IMR-90 (cell line): ENCODE measurements at regions not wholly inside any gene's neighbourhood (a gene's known extent, or its start where the extent isn't known, plus 50 kb on each side); places are given as distances from the start of the nearest gene placed in this dataset.

ENCODE experiments used
- ATAC-seq: fragments of 200-7000 bp; cut with Tn5 transposase; 2 replicates; pipeline ENCODE4 v1.9.1; 2020; ENCODE audit warnings: low read depth, mild to moderate bottlenecking, moderate library complexity
- BruUV-seq: library from RNA; stranded (reverse); fragments of 400-500 nt; replicated peaks from 2 replicates; lab custom pipeline; 2021; lab: Mats Ljungman, UMichigan
- CTCF ChIA-PET: fragments of 300-600 bp; formaldehyde crosslinking; extraction: SDS; loops from one replicate; lab custom pipeline; 2021; ENCODE audit warnings: antibody characterized with exemption; lab: Yijun Ruan, JAX
- POLR2A ChIA-PET: fragments of 300-600 bp; sonication (Branson Sonifier 250); formaldehyde crosslinking; loops from one replicate; lab custom pipeline; 2022; ENCODE audit warnings: antibody characterized with exemption; ENCODE audit not compliant: unreplicated experiment; lab: Charles Lee
- DNase-seq: peaks from one replicate; pipeline ENCODE4 v3.0.0; 2013
- H2AFZ ChIP-seq: replicated peaks from 2 replicates; pipeline ENCODE3; 2013; ENCODE audit warnings: low read length, mild to moderate bottlenecking; ENCODE audit not compliant: poor library complexity
- H2AK5ac ChIP-seq: 2 replicates; pipeline ENCODE4 v1.6.1; 2013; ENCODE audit warnings: low read depth, low read length, inconsistent platforms
- H2AK9ac ChIP-seq: replicated peaks from 2 replicates; pipeline ENCODE3; 2013; ENCODE audit warnings: mild to moderate bottlenecking, low read depth, low read length, moderate library complexity; ENCODE audit not compliant: poor library complexity
- H2BK120ac ChIP-seq: 2 replicates; pipeline ENCODE4 v1.6.1; 2013; ENCODE audit warnings: low read depth, low read length, inconsistent platforms
- H2BK15ac ChIP-seq: 3 replicates; pipeline ENCODE4 v1.6.1; 2013; ENCODE audit warnings: low read depth, low read length, inconsistent platforms
- H2BK20ac ChIP-seq: 2 replicates; pipeline ENCODE4 v1.6.1; 2013; ENCODE audit warnings: low read depth, mild to moderate bottlenecking, inconsistent platforms, low read length, moderate library complexity
- H2BK5ac ChIP-seq: 2 replicates; pipeline ENCODE4 v1.6.1; 2013; ENCODE audit warnings: mild to moderate bottlenecking, low read depth, low read length, inconsistent platforms; ENCODE audit not compliant: poor library complexity, severe bottlenecking
- H3K14ac ChIP-seq: replicated peaks from 2 replicates; pipeline ENCODE4 v1.6.1; 2013; ENCODE audit warnings: low read depth, low read length, inconsistent platforms
- H3K18ac ChIP-seq: 2 replicates; pipeline ENCODE4 v1.6.1; 2013; ENCODE audit warnings: low read depth, low read length, control low read depth
- H3K23ac ChIP-seq: 2 replicates; pipeline ENCODE4 v1.6.1; 2013; ENCODE audit warnings: low read depth, low read length, inconsistent platforms
- H3K27ac ChIP-seq: 2 replicates; pipeline ENCODE4 v1.5.1; 2013; ENCODE audit warnings: mild to moderate bottlenecking, control low read depth, low read length; ENCODE audit not compliant: insufficient read depth
- H3K27me3 ChIP-seq: 2 replicates; pipeline ENCODE4 v1.6.1; 2013; ENCODE audit warnings: low read length; ENCODE audit not compliant: control insufficient read depth, insufficient read depth
- H3K36me3 ChIP-seq: 2 replicates; pipeline ENCODE4 v1.6.1; 2013; ENCODE audit warnings: low read length, mixed read lengths; ENCODE audit not compliant: control insufficient read depth, insufficient read depth
- H3K4ac ChIP-seq: 2 replicates; pipeline ENCODE4 v1.6.1; 2013; ENCODE audit warnings: low read depth, low read length, inconsistent platforms
- H3K4me1 ChIP-seq: 2 replicates; pipeline ENCODE4 v1.6.1; 2013; ENCODE audit warnings: low read length, mixed read lengths; ENCODE audit not compliant: control insufficient read depth, insufficient read depth
- H3K4me2 ChIP-seq: 2 replicates; pipeline ENCODE4 v1.6.1; 2013; ENCODE audit warnings: low read depth, mild to moderate bottlenecking, control low read depth, low read length, moderate library complexity
- H3K4me3 ChIP-seq: 2 replicates; pipeline ENCODE4 v1.5.1; 2013; ENCODE audit warnings: low read depth, mild to moderate bottlenecking, control low read depth, low read length, moderate library complexity; ENCODE audit not compliant: insufficient read depth
- H3K56ac ChIP-seq: 2 replicates; pipeline ENCODE4 v1.6.1; 2013; ENCODE audit warnings: low read length, inconsistent platforms; ENCODE audit not compliant: insufficient read depth; ENCODE audit errors: extremely low read depth
- H3K79me1 ChIP-seq, 2 experiments: 2 replicates each; pipeline ENCODE4 v1.6.1; 2013; ENCODE audit warnings: low read length in 2 of 2, inconsistent platforms in 1 of 2, low read depth in 1 of 2
- H3K9ac ChIP-seq: 2 replicates; pipeline ENCODE4 v1.6.1; 2013; ENCODE audit warnings: low read depth, low read length, control low read depth
- H3K9me1 ChIP-seq: 2 replicates; pipeline ENCODE4 v1.6.1; 2013; ENCODE audit warnings: low read length, inconsistent platforms; ENCODE audit not compliant: insufficient read depth
- H3K9me3 ChIP-seq: 2 replicates; pipeline ENCODE4 v1.6.1; 2013; ENCODE audit warnings: low read length; ENCODE audit not compliant: control insufficient read depth, insufficient read depth
- H4K20me1 ChIP-seq: 2 replicates; pipeline ENCODE4 v1.6.1; 2013; ENCODE audit warnings: low read length, inconsistent platforms; ENCODE audit not compliant: insufficient read depth
- H4K5ac ChIP-seq: 2 replicates; pipeline ENCODE4 v1.6.1; 2013; ENCODE audit warnings: mild to moderate bottlenecking, low read depth, low read length, control low read depth
- H4K8ac ChIP-seq, 2 experiments: 2 replicates each; pipeline ENCODE4 v1.6.1; 2013; ENCODE audit warnings: low read depth in 2 of 2, low read length in 2 of 2, control low read depth in 1 of 2, inconsistent platforms in 1 of 2
- H4K91ac ChIP-seq: 2 replicates; pipeline ENCODE4 v1.6.1; 2013; ENCODE audit warnings: low read depth, low read length, inconsistent platforms; ENCODE audit not compliant: insufficient read depth
- BHLHE40 ChIP-seq: fragments of 150-350 bp; IDR thresholded peaks from 2 replicates; pipeline ENCODE4 v1.6.1; 2016; ENCODE audit warnings: mild to moderate bottlenecking, low read depth, low read length
- CEBPB ChIP-seq: IDR thresholded peaks from 2 replicates; pipeline ENCODE4 v1.6.1; 2012; ENCODE audit warnings: low read depth, low read length, improper control_type of control experiment
- ELK1 ChIP-seq: fragments of 150-350 bp; IDR thresholded peaks from 2 replicates; pipeline ENCODE4 v1.6.1; 2016; ENCODE audit warnings: low read depth, mild to moderate bottlenecking, low read length, moderate library complexity, borderline replicate concordance
- MAFK ChIP-seq: IDR thresholded peaks from 2 replicates; pipeline ENCODE4 v1.6.1; 2012; ENCODE audit warnings: low read depth, low read length, improper control_type of control experiment
- MAZ ChIP-seq: IDR thresholded peaks from 2 replicates; pipeline ENCODE4 v1.6.1; 2012; ENCODE audit warnings: low read depth, mild to moderate bottlenecking, low read length, improper control_type of control experiment, moderate library complexity, borderline replicate concordance
- MXI1 ChIP-seq: IDR thresholded peaks from 2 replicates; pipeline ENCODE4 v1.6.1; 2012; ENCODE audit warnings: low read depth, mild to moderate bottlenecking, low read length, moderate library complexity, borderline replicate concordance
- WGBS, 2 experiments: methylation state at CpG; one replicate each; pipeline versions ENCODE4 v1.1.5 to v1.1.7; 2013; ENCODE audit warnings: missing lambda C conversion rate in 2 of 2; ENCODE audit not compliant: insufficient read length in 1 of 2; ENCODE audit errors: extremely low coverage in 2 of 2; 5-methylcytosine and 5-hydroxymethylcytosine counted together
- dilution Hi-C: fragments of 300-500 bp; cut with HindIII; formaldehyde crosslinking; loops from one replicate; pipeline ENCODE4 v1.14.3; 2018; ENCODE audit warnings: low sequenced_read_pairs; ENCODE audit not compliant: unreplicated experiment
- in situ Hi-C: fragments of 300-500 bp; cut with MboI; formaldehyde crosslinking; loops from 3 replicates; pipeline ENCODE4 v1.14.3; 2019; ENCODE audit warnings: low sequenced_read_pairs, inconsistent platforms, mixed read lengths
- intact Hi-C: fragments of 100-400 bp; cut with micrococcal nuclease; formaldehyde crosslinking; loops from 2 replicates; pipeline ENCODE4 v1.10.0; 2022
- TF ChIP-seq, protein P1 (sequence below): fragments of 150-350 bp; IDR thresholded peaks from 2 replicates; pipeline ENCODE4 v1.6.1; 2017; ENCODE audit warnings: mild to moderate bottlenecking, antibody characterized with exemption, low read length, low read depth

DNA sequence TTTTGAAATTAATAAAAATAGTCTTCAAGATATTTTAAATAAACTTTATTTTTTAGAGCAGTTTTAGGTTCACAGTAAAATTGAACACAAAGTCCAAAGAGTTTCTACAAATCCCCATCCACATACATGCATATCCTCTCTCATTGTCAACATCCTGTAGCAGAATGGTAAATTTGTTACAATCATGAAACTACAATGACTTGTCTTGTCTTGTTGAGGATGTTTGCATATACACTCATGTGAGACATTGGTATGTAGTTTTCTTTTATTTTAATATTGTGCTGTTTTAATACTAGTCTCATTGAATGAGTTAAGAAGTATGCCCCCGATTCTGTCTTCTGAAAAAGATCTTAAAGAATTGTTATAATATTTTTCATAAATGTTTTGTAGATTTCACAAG is 447.0 kb upstream of the EDIL3 start:
- Histone ChIP-seq H4K8ac (no peak overlapping the region), H2AK9ac (no peak overlapping the region), H3K27me3 (no peaks in the 10 kb centered on the region), H3K27ac (no peak overlapping the region), H2AK5ac (no peak overlapping the region), H4K5ac (no peak overlapping the region), H3K9me1 (no peaks in the 10 kb centered on the region), H3K4me3 (no peak overlapping the region), H2BK5ac (no peak overlapping the region), H3K14ac (no peak overlapping the region), H3K4me2 (no peak overlapping the region), H4K20me1 (no peaks in the 10 kb centered on the region), H3K23ac (no peak overlapping the region), H4K91ac (no peak overlapping the region), H3K9me3 (0 out of 2 replicates have a peak, but pooled peaks cover 2% of the 10 kb centered on the region), H3K36me3 (no peaks in the 10 kb centered on the region), H3K4me1 (no peaks in the 10 kb centered on the region), H2BK120ac (no peak overlapping the region), H2AFZ (no peak overlapping the region), H3K4ac (no peak overlapping the region), H2BK15ac (no peak overlapping the region), H3K18ac (no peak overlapping the region), H2BK20ac (no peak overlapping the region), H3K56ac (no peak overlapping the region), H3K79me1 (no peaks in the 10 kb centered on the region), H3K9ac (no peak overlapping the region)
- intact Hi-C loops = no loop called here
- DNase-seq = no peak
- no peak for ATAC-seq
- dilution Hi-C loops = no loop called here
- CTCF ChIA-PET = no interaction called here
- no TSS peak for BruUV-seq
- POLR2A ChIA-PET = no interaction called here
- TF ChIP-seq ELK1 (no peak), MXI1 (no peak), MAFK (no peak), BHLHE40 (no peak), MAZ (no peak), CEBPB (no peak)
- TF ChIP-seq, protein P1, sequence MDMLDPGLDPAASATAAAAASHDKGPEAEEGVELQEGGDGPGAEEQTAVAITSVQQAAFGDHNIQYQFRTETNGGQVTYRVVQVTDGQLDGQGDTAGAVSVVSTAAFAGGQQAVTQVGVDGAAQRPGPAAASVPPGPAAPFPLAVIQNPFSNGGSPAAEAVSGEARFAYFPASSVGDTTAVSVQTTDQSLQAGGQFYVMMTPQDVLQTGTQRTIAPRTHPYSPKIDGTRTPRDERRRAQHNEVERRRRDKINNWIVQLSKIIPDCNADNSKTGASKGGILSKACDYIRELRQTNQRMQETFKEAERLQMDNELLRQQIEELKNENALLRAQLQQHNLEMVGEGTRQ = no peak
- in situ Hi-C loops = no loop called here
- WGBS, 2 experiments = no CpG with 5 or more reads among the region's 1 CpG
